Endodermal cell (in vitro differentiated cells): ENCODE measurements at regions not wholly inside any gene's neighbourhood (a gene's known extent, or its start where the extent isn't known, plus 50 kb on each side); places are given as distances from the start of the nearest gene placed in this dataset.
"Not testable (repeated sequence)": the region's sequence is repeated elsewhere in the genome, so short reads cannot be mapped to it uniquely, and the experiment has no call there.

ENCODE experiments used
- DNase-seq: peaks from one replicate; pipeline ENCODE4 v3.0.0-alpha.2; 2017
- H3K27ac ChIP-seq: 2 replicates; pipeline ENCODE4 v1.5.1; 2013; ENCODE audit warnings: mild to moderate bottlenecking, low read depth, low read length, moderate library complexity
- H3K27me3 ChIP-seq: 2 replicates; pipeline ENCODE4 v1.6.1; 2013; ENCODE audit warnings: mild to moderate bottlenecking, low read length, moderate library complexity; ENCODE audit not compliant: insufficient read depth, control insufficient read depth, poor library complexity, severe bottlenecking
- H3K36me3 ChIP-seq: 2 replicates; pipeline ENCODE4 v1.7.0; 2013; ENCODE audit warnings: mild to moderate bottlenecking, low read length, moderate library complexity; ENCODE audit not compliant: control insufficient read depth, insufficient read depth
- H3K4me1 ChIP-seq: one replicate; pipeline ENCODE4 v1.7.0; 2013; ENCODE audit warnings: low read length; ENCODE audit not compliant: control insufficient read depth, insufficient read depth
- H3K4me3 ChIP-seq: 2 replicates; pipeline ENCODE4 v1.5.1; 2013; ENCODE audit warnings: mild to moderate bottlenecking, low read length, moderate library complexity
- H3K9ac ChIP-seq: 2 replicates; pipeline ENCODE4 v1.6.1; 2013; ENCODE audit warnings: mild to moderate bottlenecking, low read length, moderate library complexity; ENCODE audit not compliant: poor library complexity, severe bottlenecking; ENCODE audit errors: extremely low read depth
- H3K9me3 ChIP-seq: 2 replicates; pipeline ENCODE4 v1.6.1; 2013; ENCODE audit warnings: mild to moderate bottlenecking, low read length, moderate library complexity; ENCODE audit not compliant: control insufficient read depth
- H3K27ac Mint-ChIP-seq: 2 replicates; pipeline ENCODE4 v1.8.0; 2020; ENCODE audit warnings: mixed read lengths
- H3K27me3 Mint-ChIP-seq: 2 replicates; pipeline ENCODE4 v1.8.0; 2021; ENCODE audit warnings: mild to moderate bottlenecking, mixed read lengths; ENCODE audit not compliant: insufficient read depth
- H3K36me3 Mint-ChIP-seq: 2 replicates; pipeline ENCODE4 v1.8.0; 2020; ENCODE audit warnings: low read depth, mixed read lengths
- H3K4me1 Mint-ChIP-seq: 2 replicates; pipeline ENCODE4 v1.8.0; 2020; ENCODE audit warnings: mixed read lengths
- H3K4me3 Mint-ChIP-seq: 2 replicates; pipeline ENCODE4 v1.8.0; 2020; ENCODE audit warnings: mild to moderate bottlenecking, moderate library complexity, mixed read lengths
- H3K9me3 Mint-ChIP-seq: 2 replicates; pipeline ENCODE4 v1.8.0; 2020; ENCODE audit warnings: mild to moderate bottlenecking, mixed read lengths
- CTCF ChIP-seq: fragments of 200-600 bp; sonication (generic); conservative IDR thresholded peaks from 2 replicates; pipeline ENCODE4 v1.5.0; 2021; ENCODE audit warnings: antibody characterized with exemption, mild to moderate bottlenecking
- WGBS, 2 experiments: methylation state at CpG; one replicate each; pipeline versions ENCODE4 v1.1.5 to v1.1.7; 2013; ENCODE audit warnings: missing lambda C conversion rate in 2 of 2, mixed read lengths in 1 of 2; ENCODE audit not compliant: insufficient coverage in 1 of 2, insufficient read length in 1 of 2; 5-methylcytosine and 5-hydroxymethylcytosine counted together

GRCh38 chr11:25625094-25625493, 706.8 kb upstream of the ANO3 start:
- H3K27me3 Mint-ChIP-seq: peaks cover 2% of the 10 kb centered on the region
- DNase-seq: no peak
- H3K4me1 Mint-ChIP-seq: peaks cover 5% of the 10 kb centered on the region
- no peaks in the 10 kb centered on the region for H3K36me3 Mint-ChIP-seq
- Histone ChIP-seq H3K9me3 (no peaks in the 10 kb centered on the region), H3K4me1 (no peaks in the 10 kb centered on the region), H3K4me3 (no peak overlapping the region), H3K27ac (no peak overlapping the region), H3K36me3 (no peaks in the 10 kb centered on the region), H3K9ac (no peak overlapping the region), H3K27me3 (no peaks in the 10 kb centered on the region)
- H3K4me3 Mint-ChIP-seq: no peak overlapping the region
- 98% methylated on average over 3 of the region's 3 CpGs; no CpG with 5 or more reads in 1 of the 2 experiments for WGBS, 2 experiments
- no peak overlapping the region for H3K27ac Mint-ChIP-seq
- TF ChIP-seq CTCF: no peak
- peaks cover 2% of the 10 kb centered on the region for H3K9me3 Mint-ChIP-seq

GRCh38 chr11:25628030-25628429, 703.9 kb upstream of the ANO3 start:
- H3K27ac ChIP-seq: no peak overlapping the region
- Mint-ChIP-seq H3K4me3 (no peak overlapping the region), H3K27ac (no peak overlapping the region), H3K27me3 (no peaks in the 10 kb centered on the region), H3K4me1 (peaks cover 6% of the 10 kb centered on the region), H3K9me3 (no peaks in the 10 kb centered on the region), H3K36me3 (no peaks in the 10 kb centered on the region)
- no peak for TF ChIP-seq CTCF
- H3K4me1 ChIP-seq: no peaks in the 10 kb centered on the region
- H3K9ac ChIP-seq: no peak overlapping the region
- no peak for DNase-seq
- 84% methylated on average over 5 of the region's 5 CpGs; no CpG with 5 or more reads in 1 of the 2 experiments for WGBS, 2 experiments
- no peaks in the 10 kb centered on the region for H3K27me3 ChIP-seq
- no peak overlapping the region for H3K4me3 ChIP-seq
- no peaks in the 10 kb centered on the region for H3K36me3 ChIP-seq
- no peaks in the 10 kb centered on the region for H3K9me3 ChIP-seq

- DNase-seq: no peak
- H3K4me3 ChIP-seq: no peak overlapping the region
These were observed 698.7 kb upstream of the ANO3 start for GRCh38 chr11:25633230-25633629.

GRCh38 chr11:25649220-25649619, 682.7 kb upstream of the ANO3 start:
- not testable (repeated sequence) for H3K9ac ChIP-seq, H3K27ac ChIP-seq, H3K36me3 Mint-ChIP-seq, H3K4me3 Mint-ChIP-seq, H3K4me1 Mint-ChIP-seq, H3K27me3 ChIP-seq, H3K27me3 Mint-ChIP-seq, H3K36me3 ChIP-seq, H3K4me3 ChIP-seq, H3K27ac Mint-ChIP-seq, H3K4me1 ChIP-seq, DNase-seq
- 86 to 87% methylated on average over 8 to 12 of the region's 12 CpGs for WGBS, 2 experiments
- peaks cover 22% of the 10 kb centered on the region for H3K9me3 Mint-ChIP-seq
- peaks cover 15% of the 10 kb centered on the region for H3K9me3 ChIP-seq

More at GRCh38 chr11:25633230-25633629, 698.7 kb upstream of the ANO3 start:
- WGBS, 2 experiments: 89% methylated on average over 1 of the region's 1 CpG; no CpG with 5 or more reads in 1 of the 2 experiments
- Mint-ChIP-seq H3K4me3 (no peak overlapping the region), H3K36me3 (no peaks in the 10 kb centered on the region), H3K27ac (no peak overlapping the region), H3K27me3 (no peaks in the 10 kb centered on the region), H3K4me1 (peaks cover 2% of the 10 kb centered on the region), H3K9me3 (peaks cover 7% of the 10 kb centered on the region)
- Histone ChIP-seq H3K27me3 (no peaks in the 10 kb centered on the region), H3K27ac (no peak overlapping the region), H3K4me1 (no peaks in the 10 kb centered on the region), H3K9ac (no peak overlapping the region), H3K36me3 (no peaks in the 10 kb centered on the region), H3K9me3 (no peaks in the 10 kb centered on the region)
- no peak for TF ChIP-seq CTCF
